NCI-H226 (cell line): ENCODE measurements at regions not wholly inside any gene's neighbourhood (a gene's known extent, or its start where the extent isn't known, plus 50 kb on each side); places are given as distances from the start of the nearest gene placed in this dataset.
A peak's percentile ranks its signal among the peaks of the same experiment; 100 is the strongest.
"Not testable (repeated sequence)": the region's sequence is repeated elsewhere in the genome, so short reads cannot be mapped to it uniquely, and the experiment has no call there.

Source experiments
- DNase-seq: peaks from one replicate; pipeline ENCODE4 v3.0.0-alpha.2; 2015

GRCh38 chr1:207243442-207244408, 77.8 kb upstream of the CD55 start:
- peak; percentile 36 for DNase-seq

- DNase-seq: peak; percentile 76
These were observed 77.1 kb upstream of the CD55 start for GRCh38 chr1:207244409-207244801.

- no peak for DNase-seq
These were observed 76.4 kb upstream of the CD55 start for GRCh38 chr1:207245124-207245523.

- no peak for DNase-seq
These were observed 72.8 kb upstream of the CD55 start for GRCh38 chr1:207248544-207249198.

- DNase-seq: no peak
These were observed 71.0 kb upstream of the CD55 start for GRCh38 chr1:207250431-207250830.

- DNase-seq: no peak
These were observed 70.4 kb upstream of the CD55 start for GRCh38 chr1:207251066-207251465.

- no peak for DNase-seq
These were observed 64.6 kb upstream of the CD55 start for GRCh38 chr1:207256869-207257268.

- DNase-seq: no peak
These were observed 62.1 kb upstream of the CD55 start for GRCh38 chr1:207259391-207259790.

GRCh38 chr1:207261971-207262370, 59.5 kb upstream of the CD55 start:
- DNase-seq: no peak

- not testable (repeated sequence) for DNase-seq
These were observed 58.6 kb upstream of the CD55 start for GRCh38 chr1:207262891-207263290.

- DNase-seq: no peak
These were observed 56.7 kb upstream of the CD55 start for GRCh38 chr1:207264663-207265252.

- DNase-seq: no peak
These were observed 53.1 kb upstream of the CD55 start for GRCh38 chr1:207268337-207268736.

GRCh38 chr1:207268753-207269511, 52.5 kb upstream of the CD55 start:
- no peak for DNase-seq
